ENCODE measurements at regions not wholly inside any gene's neighbourhood (a gene's known extent, or its start where the extent isn't known, plus 50 kb on each side); places are given as distances from the start of the nearest gene placed in this dataset.

- no peaks in the 10 kb centered on the region for H3K4me1 ChIP-seq
- no peak for DNase-seq (ENCODE audit: low spot score)
- H3K27ac Mint-ChIP-seq: no peak overlapping the region
- H3K9me3 ChIP-seq (ENCODE audit: low read depth): no peaks in the 10 kb centered on the region
- H3K79me2 ChIP-seq (ENCODE audit: low read depth): no peaks in the 10 kb centered on the region
- H2AFZ ChIP-seq (replicated peaks): peak overlapping the region; percentile 87
- no peaks in the 10 kb centered on the region for H3K27me3 ChIP-seq
- no peaks in the 10 kb centered on the region for H3F3A ChIP-seq (ENCODE audit: low read depth)
- no peak overlapping the region for H3K4me3 ChIP-seq
- H3K27me3 Mint-ChIP-seq (ENCODE audit: insufficient read depth, low read depth): no peaks in the 10 kb centered on the region
- H3K4me1 Mint-ChIP-seq: no peaks in the 10 kb centered on the region
- peaks cover 2% of the 10 kb centered on the region for H3K36me3 Mint-ChIP-seq
- H3K36me3 ChIP-seq: no peaks in the 10 kb centered on the region
- no peak overlapping the region for H3K27ac ChIP-seq
- H3K4me2 ChIP-seq: no peak overlapping the region
- TF ChIP-seq CTCF (IDR thresholded peaks at IDR 0.05): no peak
- TF ChIP-seq EZH2 (IDR thresholded peaks at IDR 0.05): no peak
- no peak for TF ChIP-seq EZH2phosphoT487 (IDR thresholded peaks at IDR 0.05)
- H3K4me3 Mint-ChIP-seq: no peak overlapping the region
- peaks cover 7% of the 10 kb centered on the region for H3K9me3 Mint-ChIP-seq
- no peaks in the 10 kb centered on the region for H4K20me1 ChIP-seq (ENCODE audit: low read depth)
- H3K9ac ChIP-seq: no peak overlapping the region
Observed at GRCh38 chr12:61610143-61610542, 650.1 kb upstream of the USP15 start.

- Histone ChIP-seq H3K27me3 (no peaks in the 10 kb centered on the region), H3F3A (ENCODE audit: low read depth) (no peaks in the 10 kb centered on the region), H3K79me2 (ENCODE audit: low read depth) (no peaks in the 10 kb centered on the region), H3K4me1 (no peaks in the 10 kb centered on the region), H4K20me1 (ENCODE audit: low read depth) (no peaks in the 10 kb centered on the region), H3K9ac (no peak overlapping the region), H3K4me3 (no peak overlapping the region), H3K4me2 (no peak overlapping the region), H3K36me3 (no peaks in the 10 kb centered on the region), H3K27ac (no peak overlapping the region), H2AFZ (replicated peaks) (peak overlapping the region; percentile 63), H3K9me3 (ENCODE audit: low read depth) (peaks cover under 1% of the 10 kb centered on the region)
- Mint-ChIP-seq H3K4me1 (no peaks in the 10 kb centered on the region), H3K4me3 (no peak overlapping the region), H3K27me3 (ENCODE audit: insufficient read depth, low read depth) (no peaks in the 10 kb centered on the region), H3K27ac (no peak overlapping the region), H3K9me3 (peaks cover 8% of the 10 kb centered on the region), H3K36me3 (no peaks in the 10 kb centered on the region)
- DNase-seq (ENCODE audit: low spot score): no peak
- TF ChIP-seq EZH2 (IDR thresholded peaks at IDR 0.05) (no peak), EZH2phosphoT487 (IDR thresholded peaks at IDR 0.05) (no peak), CTCF (IDR thresholded peaks at IDR 0.05) (no peak)
Observed at GRCh38 chr12:61629702-61630101, 630.5 kb upstream of the USP15 start.

- H3K27me3 Mint-ChIP-seq (ENCODE audit: insufficient read depth, low read depth): no peaks in the 10 kb centered on the region
- H3K4me1 Mint-ChIP-seq: peaks cover 3% of the 10 kb centered on the region
- Histone ChIP-seq H3K27ac (peak overlapping the region; percentile 82), H3K9me3 (ENCODE audit: low read depth) (no peaks in the 10 kb centered on the region), H3K27me3 (no peaks in the 10 kb centered on the region), H3K9ac (no peak overlapping the region), H4K20me1 (ENCODE audit: low read depth) (no peaks in the 10 kb centered on the region), H2AFZ (replicated peaks) (peak overlapping the region; percentile 5), H3K36me3 (no peaks in the 10 kb centered on the region), H3K4me3 (no peak overlapping the region), H3K4me1 (peaks cover 22% of the 10 kb centered on the region), H3F3A (ENCODE audit: low read depth) (peaks cover 13% of the 10 kb centered on the region), H3K4me2 (peak overlapping the region; percentile 68), H3K79me2 (ENCODE audit: low read depth) (no peaks in the 10 kb centered on the region)
- H3K9me3 Mint-ChIP-seq: no peaks in the 10 kb centered on the region
- peak; percentile 66 for DNase-seq (ENCODE audit: low spot score)
- no peaks in the 10 kb centered on the region for H3K36me3 Mint-ChIP-seq
- H3K27ac Mint-ChIP-seq: no peak overlapping the region
- H3K4me3 Mint-ChIP-seq: no peak overlapping the region
- no peak for TF ChIP-seq CTCF (IDR thresholded peaks at IDR 0.05)
- TF ChIP-seq EZH2phosphoT487 (IDR thresholded peaks at IDR 0.05): no peak
- TF ChIP-seq EZH2 (IDR thresholded peaks at IDR 0.05): no peak
Observed at GRCh38 chr12:61646639-61647038, 613.6 kb upstream of the USP15 start.
